ENCODE measurements at regions not wholly inside any gene's neighbourhood (a gene's known extent, or its start where the extent isn't known, plus 50 kb on each side); places are given as distances from the start of the nearest gene placed in this dataset.

- Histone ChIP-seq H3K36me3 (ENCODE audit: control insufficient read depth, insufficient read depth, low read length) (no peaks in the 10 kb centered on the region), H3K4me3 (ENCODE audit: low read depth, low read length) (no peak overlapping the region), H3K27me3 (ENCODE audit: control insufficient read depth, insufficient read depth, low read length) (no peaks in the 10 kb centered on the region)
- no peak for TF ChIP-seq CTCF (IDR thresholded peaks at IDR 0.05; ENCODE audit: insufficient read depth, low read length, severe bottlenecking)
- FAIRE-seq (peak; percentile 83), DNase-seq (ENCODE audit: low read depth) (no peak)
Measured at GRCh38 chr17:77686903-77687302, 271.6 kb upstream of the TNRC6C start.

GRCh38 chr17:77687417-77687816 lies 271.1 kb upstream of the TNRC6C start:
- no peak for TF ChIP-seq CTCF (IDR thresholded peaks at IDR 0.05; ENCODE audit: insufficient read depth, low read length, severe bottlenecking)
- no peak for FAIRE-seq
- Histone ChIP-seq H3K36me3 (ENCODE audit: control insufficient read depth, insufficient read depth, low read length) (no peaks in the 10 kb centered on the region), H3K27me3 (ENCODE audit: control insufficient read depth, insufficient read depth, low read length) (no peaks in the 10 kb centered on the region), H3K4me3 (ENCODE audit: low read depth, low read length) (no peak overlapping the region)
- no peak for DNase-seq (ENCODE audit: low read depth)

- Histone ChIP-seq H3K4me3 (ENCODE audit: low read depth, low read length) (no peak overlapping the region), H3K27me3 (ENCODE audit: control insufficient read depth, insufficient read depth, low read length) (no peaks in the 10 kb centered on the region), H3K36me3 (ENCODE audit: control insufficient read depth, insufficient read depth, low read length) (no peaks in the 10 kb centered on the region)
- no peak for TF ChIP-seq CTCF (IDR thresholded peaks at IDR 0.05; ENCODE audit: insufficient read depth, low read length, severe bottlenecking)
- FAIRE-seq: peak; percentile 87
- DNase-seq (ENCODE audit: low read depth): no peak
Measured at GRCh38 chr17:77687921-77688320, 270.6 kb upstream of the TNRC6C start.

GRCh38 chr17:77688369-77688768 lies 270.1 kb upstream of the TNRC6C start:
- FAIRE-seq (no peak), DNase-seq (ENCODE audit: low read depth) (no peak)
- Histone ChIP-seq H3K4me3 (ENCODE audit: low read depth, low read length) (no peak overlapping the region), H3K36me3 (ENCODE audit: control insufficient read depth, insufficient read depth, low read length) (no peaks in the 10 kb centered on the region), H3K27me3 (ENCODE audit: control insufficient read depth, insufficient read depth, low read length) (no peaks in the 10 kb centered on the region)
- no peak for TF ChIP-seq CTCF (IDR thresholded peaks at IDR 0.05; ENCODE audit: insufficient read depth, low read length, severe bottlenecking)

GRCh38 chr17:77690271-77691161 lies 268.0 kb upstream of the TNRC6C start:
- TF ChIP-seq CTCF (IDR thresholded peaks at IDR 0.05; ENCODE audit: insufficient read depth, low read length, severe bottlenecking): no peak
- FAIRE-seq (no peak), DNase-seq (ENCODE audit: low read depth) (no peak)
- Histone ChIP-seq H3K4me3 (ENCODE audit: low read depth, low read length) (no peak overlapping the region), H3K27me3 (ENCODE audit: control insufficient read depth, insufficient read depth, low read length) (peaks cover 5% of the 10 kb centered on the region), H3K36me3 (ENCODE audit: control insufficient read depth, insufficient read depth, low read length) (no peaks in the 10 kb centered on the region)

Measured in bronchial epithelial cell (primary cell).